ENCODE measurements at regions not wholly inside any gene's neighbourhood (a gene's known extent, or its start where the extent isn't known, plus 50 kb on each side); places are given as distances from the start of the nearest gene placed in this dataset.

DNA sequence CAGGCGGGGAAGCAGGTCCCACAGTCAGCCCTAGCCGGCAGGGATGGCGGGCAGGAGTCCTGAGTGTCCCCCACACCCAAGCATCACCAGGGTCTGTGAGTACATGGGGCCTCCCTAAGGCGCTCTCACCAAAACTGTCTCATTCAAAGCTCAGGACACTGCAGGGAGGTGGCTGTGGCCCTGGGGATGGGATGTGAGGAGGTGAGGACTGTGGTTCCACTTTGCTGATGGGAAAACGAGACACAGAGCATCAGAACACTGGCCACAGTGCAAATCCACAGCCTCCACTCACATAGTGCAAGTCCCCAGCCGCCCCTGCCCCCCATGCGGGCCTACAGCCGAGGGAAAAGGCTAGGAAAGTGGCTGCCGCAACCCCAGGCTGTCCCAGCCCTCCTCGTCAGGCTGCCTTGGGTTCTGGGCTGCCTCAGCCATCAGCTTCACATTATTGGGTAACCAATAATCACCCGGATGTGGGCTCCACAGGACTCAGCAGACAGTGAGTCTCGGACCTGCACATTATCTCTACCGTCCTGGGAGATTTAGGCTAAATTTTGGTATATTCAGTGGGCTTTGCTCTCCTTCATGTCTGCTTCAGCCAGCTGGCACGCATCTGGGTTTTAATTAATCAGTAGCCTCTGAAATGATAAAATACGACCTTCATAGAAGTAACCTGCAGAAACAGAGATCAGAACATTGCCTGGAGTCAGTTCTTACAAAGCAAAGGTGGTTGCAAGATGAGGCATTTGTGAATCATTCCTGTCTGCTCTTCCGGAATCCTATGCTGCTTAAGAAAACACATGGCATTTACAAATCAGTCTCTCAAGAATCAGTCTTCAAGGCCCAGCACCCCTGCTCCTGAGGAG lies 77.0 kb downstream of the SOX1 start:
- Histone ChIP-seq H3K27me3 (replicated peaks in 1 of 4; ENCODE audit: control insufficient read depth in 3 of 4, extremely low read depth in 1 of 4, insufficient read depth in 3 of 4, low read length in 3 of 4) (no peaks in the 10 kb centered on the region), H3K27ac (ENCODE audit: low read depth, low read length) (no peak overlapping the region), H3K4me3 (ENCODE audit: extremely low read depth in 1 of 4, insufficient read depth in 2 of 4, low read depth in 3 of 4, low read length in 4 of 4) (no peak overlapping the region), H2BK20ac (ENCODE audit: low read length) (no peak overlapping the region), H3K36me3 (ENCODE audit: control insufficient read depth in 2 of 4, insufficient read depth in 4 of 4, low read length in 3 of 4) (no peaks in the 10 kb centered on the region), H4K20me1 (replicated peaks in 1 of 2; ENCODE audit: control insufficient read depth in 1 of 2, insufficient read depth in 2 of 2, low read length in 2 of 2) (no peaks in the 10 kb centered on the region), H4K8ac (ENCODE audit: extremely low read depth, insufficient read depth, low read length) (no peak overlapping the region), H3K4ac (replicated peaks; ENCODE audit: insufficient read length, low read depth, low read length) (no peak overlapping the region), H2BK12ac (ENCODE audit: low read depth, low read length) (0 out of 2 replicates have a peak overlapping the region, but pooled peaks have one; percentile 31), H2BK15ac (ENCODE audit: low read length) (no peak overlapping the region), H3K23ac (ENCODE audit: insufficient read length) (no peak overlapping the region), H4K5ac (ENCODE audit: insufficient read length, low read depth, low read length) (no peak overlapping the region), H3K79me2 (ENCODE audit: control insufficient read depth in 1 of 2, insufficient read depth in 2 of 2, low read length in 2 of 2) (no peaks in the 10 kb centered on the region), H2BK5ac (ENCODE audit: low read depth, low read length) (no peak overlapping the region), H3K9ac (replicated peaks in 1 of 4; ENCODE audit: extremely low read depth in 1 of 4, low read depth in 3 of 4, low read length in 3 of 4) (no peak overlapping the region), H2AK5ac (ENCODE audit: low read depth, low read length) (no peak overlapping the region), H3K56ac (replicated peaks; ENCODE audit: insufficient read length, low read depth, low read length) (no peak overlapping the region), H2AFZ (ENCODE audit: low read length) (no peak overlapping the region), H4K91ac (replicated peaks; ENCODE audit: insufficient read length, low read length) (no peak overlapping the region), H3K4me2 (ENCODE audit: insufficient read depth in 1 of 2, low read depth in 2 of 2, low read length in 2 of 2) (no peak overlapping the region), H3K23me2 (ENCODE audit: low read depth, low read length) (no peaks in the 10 kb centered on the region), H3K4me1 (replicated peaks in 1 of 4; ENCODE audit: control insufficient read depth in 3 of 4, insufficient read depth in 4 of 4, low read length in 3 of 4) (no peaks in the 10 kb centered on the region), H2BK120ac (replicated peaks; ENCODE audit: low read depth, low read length) (no peak overlapping the region), H3K14ac (ENCODE audit: insufficient read length) (no peak overlapping the region), H3K9me3 (ENCODE audit: insufficient read depth in 2 of 2, low read depth in 1 of 2, low read length in 1 of 2) (no peaks in the 10 kb centered on the region), H3K79me1 (ENCODE audit: low read depth, low read length) (no peaks in the 10 kb centered on the region), H3K18ac (ENCODE audit: extremely low read depth, low read length) (no peak overlapping the region)
- no peak for TF ChIP-seq GABPA (IDR thresholded peaks at IDR 0.05; ENCODE audit: borderline replicate concordance, insufficient read depth, low read length)
- no peak for TF ChIP-seq ASH2L (IDR thresholded peaks at IDR 0.05; ENCODE audit: low read length)
- no peak for TF ChIP-seq EP300 (IDR thresholded peaks at IDR 0.05; ENCODE audit: borderline replicate concordance in 1 of 2, low read depth in 2 of 2, low read length in 2 of 2)
- no peak for TF ChIP-seq CHD1 (IDR thresholded peaks at IDR 0.05; ENCODE audit: low read depth, low read length)
- TF ChIP-seq RNF2 (IDR thresholded peaks at IDR 0.05; ENCODE audit: borderline replicate concordance, low read depth, low read length, missing control alignments, poor library complexity, severe bottlenecking) = no peak
- TF ChIP-seq CEBPB (IDR thresholded peaks at IDR 0.05; ENCODE audit: low read depth, low read length) = no peak
- TF ChIP-seq SUZ12 (IDR thresholded peaks at IDR 0.05; ENCODE audit: low read length) = no peak
- TF ChIP-seq NANOG (IDR thresholded peaks at IDR 0.05; ENCODE audit: insufficient read depth, low read depth, low read length, poor library complexity, severe bottlenecking) = no peak
- no peak for TF ChIP-seq RFX5 (IDR thresholded peaks at IDR 0.05; ENCODE audit: borderline replicate concordance, low read depth, low read length)
- 91% methylated on average over 14 of the region's 16 CpGs; no CpG with 5 or more reads in 1 of the 2 experiments for WGBS, 2 experiments (ENCODE audit: extremely low coverage in 1 of 2, insufficient coverage in 1 of 2, insufficient read length in 1 of 2, insufficient replicate concordance in 2 of 2, low coverage in 1 of 2, low lambda C conversion rate in 2 of 2, missing lambda C conversion rate in 1 of 2)
- FAIRE-seq = no peak
- ChIA-PET CTCF (ENCODE audit: partially characterized antibody) (no interaction called here), POLR2A (ENCODE audit: partially characterized antibody) (no interaction called here)
- DNase-seq (ENCODE audit: low read depth in 1 of 2, low spot score in 2 of 2) = no peak
